ENCODE measurements at regions not wholly inside any gene's neighbourhood (a gene's known extent, or its start where the extent isn't known, plus 50 kb on each side); places are given as distances from the start of the nearest gene placed in this dataset.

DNA sequence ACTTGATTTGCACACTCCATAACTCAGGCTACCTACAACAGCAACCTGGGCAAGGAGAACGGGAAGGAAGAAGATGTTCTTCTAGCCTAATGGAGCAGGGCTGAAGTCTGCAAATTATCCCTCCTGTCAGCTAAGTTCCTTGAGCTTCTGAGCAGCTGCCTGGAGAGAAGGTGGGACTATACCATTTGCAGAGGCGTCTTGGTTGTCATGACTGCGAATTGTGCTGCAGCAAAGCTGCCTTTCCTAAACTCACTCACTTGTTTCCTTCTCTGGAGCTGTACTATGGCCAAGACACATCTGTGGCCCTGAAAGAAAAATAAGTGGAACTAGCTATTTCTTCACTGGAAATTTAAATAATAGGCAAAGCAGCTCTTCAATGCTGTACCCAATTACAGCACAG, 682.4 kb upstream of the GRIA3 start:
- TF ChIP-seq, protein P1, sequence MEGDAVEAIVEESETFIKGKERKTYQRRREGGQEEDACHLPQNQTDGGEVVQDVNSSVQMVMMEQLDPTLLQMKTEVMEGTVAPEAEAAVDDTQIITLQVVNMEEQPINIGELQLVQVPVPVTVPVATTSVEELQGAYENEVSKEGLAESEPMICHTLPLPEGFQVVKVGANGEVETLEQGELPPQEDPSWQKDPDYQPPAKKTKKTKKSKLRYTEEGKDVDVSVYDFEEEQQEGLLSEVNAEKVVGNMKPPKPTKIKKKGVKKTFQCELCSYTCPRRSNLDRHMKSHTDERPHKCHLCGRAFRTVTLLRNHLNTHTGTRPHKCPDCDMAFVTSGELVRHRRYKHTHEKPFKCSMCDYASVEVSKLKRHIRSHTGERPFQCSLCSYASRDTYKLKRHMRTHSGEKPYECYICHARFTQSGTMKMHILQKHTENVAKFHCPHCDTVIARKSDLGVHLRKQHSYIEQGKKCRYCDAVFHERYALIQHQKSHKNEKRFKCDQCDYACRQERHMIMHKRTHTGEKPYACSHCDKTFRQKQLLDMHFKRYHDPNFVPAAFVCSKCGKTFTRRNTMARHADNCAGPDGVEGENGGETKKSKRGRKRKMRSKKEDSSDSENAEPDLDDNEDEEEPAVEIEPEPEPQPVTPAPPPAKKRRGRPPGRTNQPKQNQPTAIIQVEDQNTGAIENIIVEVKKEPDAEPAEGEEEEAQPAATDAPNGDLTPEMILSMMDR (IDR thresholded peaks at IDR 0.05), result no peak
- no peak for TF ChIP-seq EZH2 (IDR thresholded peaks at IDR 0.05; ENCODE audit: borderline replicate concordance, insufficient read depth, low read depth, low read length, poor library complexity, severe bottlenecking)

All from B cell (primary cell).